ENCODE measurements at regions not wholly inside any gene's neighbourhood (a gene's known extent, or its start where the extent isn't known, plus 50 kb on each side); places are given as distances from the start of the nearest gene placed in this dataset.

DNA sequence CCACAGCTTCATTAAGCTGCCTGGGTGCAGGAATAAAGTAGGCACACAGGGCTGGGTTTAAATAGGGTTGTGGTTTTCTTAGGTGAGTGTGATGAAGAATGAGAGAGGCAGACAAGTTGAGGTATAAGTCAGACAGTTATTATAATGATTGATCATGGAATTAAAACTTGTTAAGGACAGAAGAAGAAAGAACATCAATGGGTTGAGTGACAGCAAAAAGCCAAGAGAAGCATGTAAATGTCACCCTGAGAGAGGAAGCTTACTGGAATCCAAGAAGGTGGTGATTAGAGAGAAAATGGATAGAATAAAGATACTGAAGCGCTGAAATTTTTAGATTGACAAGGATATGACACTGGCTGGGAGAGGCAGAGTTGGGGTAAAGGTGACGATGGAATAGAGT is 325.2 kb upstream of the SLITRK1 start:
- DNase-seq = no peak
- TF ChIP-seq, protein P1, sequence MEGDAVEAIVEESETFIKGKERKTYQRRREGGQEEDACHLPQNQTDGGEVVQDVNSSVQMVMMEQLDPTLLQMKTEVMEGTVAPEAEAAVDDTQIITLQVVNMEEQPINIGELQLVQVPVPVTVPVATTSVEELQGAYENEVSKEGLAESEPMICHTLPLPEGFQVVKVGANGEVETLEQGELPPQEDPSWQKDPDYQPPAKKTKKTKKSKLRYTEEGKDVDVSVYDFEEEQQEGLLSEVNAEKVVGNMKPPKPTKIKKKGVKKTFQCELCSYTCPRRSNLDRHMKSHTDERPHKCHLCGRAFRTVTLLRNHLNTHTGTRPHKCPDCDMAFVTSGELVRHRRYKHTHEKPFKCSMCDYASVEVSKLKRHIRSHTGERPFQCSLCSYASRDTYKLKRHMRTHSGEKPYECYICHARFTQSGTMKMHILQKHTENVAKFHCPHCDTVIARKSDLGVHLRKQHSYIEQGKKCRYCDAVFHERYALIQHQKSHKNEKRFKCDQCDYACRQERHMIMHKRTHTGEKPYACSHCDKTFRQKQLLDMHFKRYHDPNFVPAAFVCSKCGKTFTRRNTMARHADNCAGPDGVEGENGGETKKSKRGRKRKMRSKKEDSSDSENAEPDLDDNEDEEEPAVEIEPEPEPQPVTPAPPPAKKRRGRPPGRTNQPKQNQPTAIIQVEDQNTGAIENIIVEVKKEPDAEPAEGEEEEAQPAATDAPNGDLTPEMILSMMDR (IDR thresholded peaks at IDR 0.05; ENCODE audit: low read depth, low read length) = no peak
- H3K4me3 ChIP-seq (ENCODE audit: low read depth, low read length) = no peak overlapping the region
- no peaks in the 10 kb centered on the region for H3K4me1 ChIP-seq
- no peaks in the 10 kb centered on the region for H3K36me3 ChIP-seq
- no peaks in the 10 kb centered on the region for H3K9me3 ChIP-seq
- H3K27me3 ChIP-seq = no peaks in the 10 kb centered on the region

DNA sequence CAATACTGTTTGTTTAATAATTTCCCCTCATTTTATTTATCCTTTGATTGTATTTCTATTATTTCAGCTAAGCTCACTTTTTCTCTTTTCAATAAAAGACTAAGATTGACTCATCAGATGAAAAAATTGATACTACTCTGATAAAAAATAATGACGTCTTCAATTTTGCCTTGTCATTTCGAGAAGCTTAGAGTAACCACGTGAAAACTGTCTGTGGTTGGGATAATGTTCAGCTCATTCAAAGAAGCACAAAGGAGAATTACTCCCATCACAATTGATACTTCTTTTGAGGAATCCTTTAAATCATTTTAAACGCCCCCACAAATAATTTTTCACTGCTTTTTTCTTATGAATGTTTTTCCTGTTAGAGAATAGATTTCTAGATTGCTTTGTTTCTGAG is 318.7 kb upstream of the SLITRK1 start:
- Histone ChIP-seq H3K27me3 (no peaks in the 10 kb centered on the region), H3K9me3 (no peaks in the 10 kb centered on the region), H3K4me3 (ENCODE audit: low read depth, low read length) (no peak overlapping the region), H3K4me1 (no peaks in the 10 kb centered on the region), H3K36me3 (no peaks in the 10 kb centered on the region)
- TF ChIP-seq, protein P1 (IDR thresholded peaks at IDR 0.05; ENCODE audit: low read depth, low read length) = no peak
- no peak for DNase-seq

DNA sequence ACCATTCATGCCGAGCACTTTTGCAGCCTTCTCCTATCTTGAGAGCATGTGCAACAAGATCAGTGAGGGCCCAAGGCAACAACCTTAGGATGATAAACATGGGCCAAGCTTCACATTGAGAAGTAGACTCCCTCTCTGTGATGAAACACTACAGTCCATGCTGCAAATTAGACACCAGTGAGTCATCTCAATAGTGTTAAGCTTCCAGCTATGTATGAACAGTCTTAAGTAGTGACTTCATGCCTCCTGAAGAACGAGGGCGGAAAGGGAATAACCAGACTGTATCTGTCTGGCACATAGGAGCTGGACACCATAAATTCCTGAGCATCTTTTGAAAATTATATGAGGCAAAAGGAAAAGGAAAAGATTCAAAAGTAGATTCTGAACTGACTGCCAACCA is 309.9 kb upstream of the SLITRK1 start:
- TF ChIP-seq, protein P1 (IDR thresholded peaks at IDR 0.05; ENCODE audit: low read depth, low read length) = no peak
- Histone ChIP-seq H3K36me3 (no peaks in the 10 kb centered on the region), H3K4me3 (ENCODE audit: low read depth, low read length) (no peak overlapping the region), H3K27me3 (no peaks in the 10 kb centered on the region), H3K4me1 (no peaks in the 10 kb centered on the region), H3K9me3 (no peaks in the 10 kb centered on the region)
- no peak for DNase-seq

DNA sequence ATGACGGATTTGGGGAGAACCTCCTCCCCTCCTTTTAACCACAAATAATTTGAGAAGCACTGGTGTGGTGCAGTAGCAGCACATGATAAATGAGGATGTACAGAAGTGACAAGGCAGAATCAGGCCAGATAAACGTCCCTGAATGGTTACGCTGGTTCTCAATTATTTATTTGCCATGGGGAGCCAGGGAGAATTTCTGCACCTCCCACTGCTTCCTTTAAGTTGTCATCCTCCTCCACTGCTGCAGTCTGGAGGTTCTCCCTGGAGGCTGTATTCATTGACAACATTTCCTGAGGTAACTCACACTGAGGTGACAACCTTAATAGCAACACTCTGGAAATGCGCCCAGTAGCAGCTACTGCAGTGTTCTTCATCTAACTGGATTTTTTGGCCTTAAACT is 308.9 kb upstream of the SLITRK1 start:
- TF ChIP-seq, protein P1 (IDR thresholded peaks at IDR 0.05; ENCODE audit: low read depth, low read length) = no peak
- H3K9me3 ChIP-seq = no peaks in the 10 kb centered on the region
- H3K36me3 ChIP-seq = no peaks in the 10 kb centered on the region
- no peaks in the 10 kb centered on the region for H3K4me1 ChIP-seq
- no peaks in the 10 kb centered on the region for H3K27me3 ChIP-seq
- H3K4me3 ChIP-seq (ENCODE audit: low read depth, low read length) = no peak overlapping the region
- DNase-seq = no peak

DNA sequence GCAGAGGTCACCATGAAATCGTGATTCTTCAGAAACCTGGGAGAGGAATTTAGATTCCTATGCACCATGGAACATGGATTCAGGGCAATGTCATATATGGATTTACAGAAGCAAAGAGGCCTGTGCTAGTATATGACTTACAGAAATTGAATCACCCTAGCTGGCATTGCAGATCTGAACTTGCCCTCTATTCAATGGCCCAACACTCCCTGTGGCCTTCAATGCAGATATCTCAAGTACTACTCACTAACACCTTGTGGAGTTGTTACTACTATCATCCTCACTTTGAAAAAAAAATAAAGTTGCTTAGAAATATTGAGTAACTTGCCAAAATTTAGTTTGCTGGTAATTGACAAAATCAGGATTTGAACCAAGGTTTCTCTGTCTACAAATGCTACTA is 305.4 kb upstream of the SLITRK1 start:
- Histone ChIP-seq H3K4me1 (no peaks in the 10 kb centered on the region), H3K27me3 (no peaks in the 10 kb centered on the region), H3K9me3 (no peaks in the 10 kb centered on the region), H3K36me3 (no peaks in the 10 kb centered on the region), H3K4me3 (ENCODE audit: low read depth, low read length) (no peak overlapping the region)
- DNase-seq = no peak
- TF ChIP-seq, protein P1 (IDR thresholded peaks at IDR 0.05; ENCODE audit: low read depth, low read length) = no peak

DNA sequence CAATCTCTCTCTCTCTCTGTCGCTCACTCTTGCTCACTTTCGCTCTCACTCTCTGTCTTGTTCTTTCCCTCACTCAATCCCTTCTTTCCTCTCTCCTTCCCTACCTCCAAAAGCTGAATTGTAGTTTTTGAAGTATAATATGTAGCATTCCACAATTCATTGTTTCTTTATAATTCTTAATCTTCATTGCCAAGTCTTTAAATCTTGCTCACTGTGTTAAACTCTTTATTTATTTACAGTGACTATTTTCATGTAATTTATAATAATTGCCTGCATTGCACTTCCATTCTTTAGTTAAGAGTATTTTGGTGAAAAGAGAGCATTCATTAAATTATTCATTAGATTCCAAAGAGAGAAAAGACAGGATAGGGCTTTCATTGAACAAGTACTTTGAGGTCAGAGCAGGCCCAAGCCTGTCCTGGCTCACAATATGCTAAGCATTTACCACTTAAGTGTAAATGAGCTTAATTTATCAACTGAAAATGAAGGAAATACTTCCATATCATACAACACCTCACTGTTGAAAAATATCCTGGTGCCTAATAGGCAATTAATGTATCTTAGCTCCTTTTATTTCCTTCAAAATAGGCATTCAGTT is 257.4 kb upstream of the SLITRK1 start:
- Histone ChIP-seq H3K27me3 (no peaks in the 10 kb centered on the region), H3K4me3 (ENCODE audit: low read depth, low read length) (no peak overlapping the region), H3K9me3 (no peaks in the 10 kb centered on the region), H3K4me1 (no peaks in the 10 kb centered on the region), H3K36me3 (no peaks in the 10 kb centered on the region)
- TF ChIP-seq, protein P1 (IDR thresholded peaks at IDR 0.05; ENCODE audit: low read depth, low read length) = no peak
- DNase-seq = no peak

Measured in BE2C (cell line).